ENCODE measurements at regions not wholly inside any gene's neighbourhood (a gene's known extent, or its start where the extent isn't known, plus 50 kb on each side); places are given as distances from the start of the nearest gene placed in this dataset.
"Not testable (repeated sequence)": the region's sequence is repeated elsewhere in the genome, so short reads cannot be mapped to it uniquely, and the experiment has no call there.

DNA sequence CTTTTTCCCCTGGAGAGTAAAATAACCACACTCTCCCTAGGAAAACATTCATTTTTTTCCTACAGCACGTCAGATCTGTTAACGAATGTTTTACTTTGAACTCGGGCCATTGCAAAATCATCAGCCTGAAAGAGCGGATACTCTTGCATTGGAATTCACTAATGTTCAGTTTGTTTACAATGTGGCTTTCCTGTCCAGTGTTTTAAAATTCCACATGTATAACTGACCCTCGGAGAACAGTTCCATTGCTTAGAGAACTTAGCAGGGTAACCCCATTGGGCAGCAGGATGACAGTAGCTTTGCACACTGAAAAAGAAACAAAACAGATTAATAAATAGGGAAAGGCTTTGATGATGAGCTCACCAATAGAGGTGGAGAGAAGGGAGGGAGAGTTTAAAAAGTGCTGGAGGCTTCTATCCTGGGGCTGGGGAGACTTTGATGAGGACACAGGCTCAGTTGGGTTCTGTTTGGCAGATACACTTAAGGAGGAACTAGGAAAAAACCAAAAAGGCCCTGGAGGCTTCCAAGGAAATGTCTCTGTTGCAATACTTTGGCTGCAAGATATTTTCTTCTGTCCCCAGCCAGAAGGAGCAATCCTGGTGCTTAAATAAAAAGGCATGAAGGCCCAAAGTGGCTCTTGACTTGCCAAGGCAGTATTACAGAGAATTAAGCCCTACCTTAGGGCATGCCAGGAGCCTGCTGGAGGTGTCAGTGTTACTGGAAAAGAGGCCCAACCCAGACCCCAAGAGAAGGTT is 143.1 kb downstream of the ARSF start:
- peak; percentile 26 for DNase-seq (ENCODE audit: low spot score)

DNA sequence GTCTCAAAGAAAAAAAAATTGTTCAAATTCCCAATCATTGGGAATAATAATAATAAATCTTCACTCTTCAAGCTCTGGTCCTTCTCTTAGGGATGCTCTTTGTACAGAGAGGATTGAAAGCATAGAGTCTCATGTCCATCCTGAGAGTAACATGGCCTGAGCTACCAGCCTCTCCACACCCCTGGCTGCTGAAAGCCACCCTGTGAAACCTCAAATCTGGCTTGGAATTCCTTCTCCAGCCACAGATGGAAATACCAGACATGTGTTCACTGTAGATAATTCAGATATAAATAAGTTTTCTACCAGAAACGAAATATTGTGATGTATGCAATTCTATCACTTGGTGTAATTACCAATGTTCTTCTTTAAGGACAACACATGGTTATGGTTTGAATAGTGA is 140.6 kb downstream of the ARSF start:
- DNase-seq (ENCODE audit: low spot score) = no peak

DNA sequence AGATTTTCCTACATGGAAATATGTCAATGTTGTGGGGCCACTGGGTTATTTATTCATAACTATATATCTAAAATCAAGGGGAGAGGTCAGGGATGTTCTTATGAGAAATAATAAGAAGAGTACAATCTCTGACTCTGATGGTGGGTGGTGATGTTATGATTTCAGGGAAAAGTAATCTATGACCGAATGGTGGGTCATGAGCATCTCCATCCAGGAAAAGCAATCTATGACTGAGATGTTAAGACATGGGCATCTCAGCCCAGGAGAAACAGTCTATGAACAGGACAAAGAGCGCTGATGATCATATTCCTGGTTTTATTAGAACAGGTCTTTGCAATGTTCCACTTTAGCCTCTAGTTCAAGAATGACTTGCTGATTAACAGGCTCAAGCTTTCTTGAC is 137.1 kb downstream of the ARSF start:
- DNase-seq (ENCODE audit: low spot score) = no peak

DNA sequence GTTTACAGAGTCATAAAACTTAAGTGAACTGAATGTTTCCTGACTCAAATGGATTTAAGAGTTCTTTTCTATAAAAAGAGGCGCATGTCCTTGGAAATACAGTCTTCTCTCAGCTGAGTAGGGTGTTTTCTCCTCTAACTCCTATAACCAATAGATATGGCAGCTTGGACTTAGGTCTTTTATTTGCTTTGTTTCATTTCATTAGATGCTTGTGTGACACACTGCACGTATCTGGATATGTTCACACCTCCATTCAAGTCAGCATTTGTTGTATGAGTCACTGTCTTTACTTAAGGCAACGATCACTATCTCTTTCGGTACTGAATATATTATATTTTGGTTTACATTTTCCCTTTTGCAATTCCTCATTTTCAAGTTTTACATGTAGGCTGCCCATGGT is 136.6 kb downstream of the ARSF start:
- DNase-seq (ENCODE audit: low spot score) = no peak

DNA sequence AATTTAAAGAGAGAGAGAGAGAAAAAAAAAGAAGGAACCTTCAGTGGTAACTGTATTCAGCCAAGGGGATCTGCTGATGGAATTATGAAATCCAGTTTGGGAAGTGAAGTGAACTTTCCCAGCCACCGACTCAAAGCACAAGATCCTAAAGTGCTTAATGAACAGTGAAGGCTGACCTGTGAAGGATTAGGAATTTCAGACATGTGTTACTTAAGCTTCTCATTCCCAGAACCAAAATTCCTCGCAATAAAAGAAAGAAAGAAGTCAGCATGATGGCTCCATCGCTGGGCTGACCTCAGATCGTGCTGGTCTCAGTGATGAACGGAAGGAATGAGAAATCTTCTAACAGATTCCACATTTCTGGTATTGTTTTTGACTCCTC is 135.2 kb downstream of the ARSF start:
- peak; percentile 3 for DNase-seq (ENCODE audit: low spot score)

DNA sequence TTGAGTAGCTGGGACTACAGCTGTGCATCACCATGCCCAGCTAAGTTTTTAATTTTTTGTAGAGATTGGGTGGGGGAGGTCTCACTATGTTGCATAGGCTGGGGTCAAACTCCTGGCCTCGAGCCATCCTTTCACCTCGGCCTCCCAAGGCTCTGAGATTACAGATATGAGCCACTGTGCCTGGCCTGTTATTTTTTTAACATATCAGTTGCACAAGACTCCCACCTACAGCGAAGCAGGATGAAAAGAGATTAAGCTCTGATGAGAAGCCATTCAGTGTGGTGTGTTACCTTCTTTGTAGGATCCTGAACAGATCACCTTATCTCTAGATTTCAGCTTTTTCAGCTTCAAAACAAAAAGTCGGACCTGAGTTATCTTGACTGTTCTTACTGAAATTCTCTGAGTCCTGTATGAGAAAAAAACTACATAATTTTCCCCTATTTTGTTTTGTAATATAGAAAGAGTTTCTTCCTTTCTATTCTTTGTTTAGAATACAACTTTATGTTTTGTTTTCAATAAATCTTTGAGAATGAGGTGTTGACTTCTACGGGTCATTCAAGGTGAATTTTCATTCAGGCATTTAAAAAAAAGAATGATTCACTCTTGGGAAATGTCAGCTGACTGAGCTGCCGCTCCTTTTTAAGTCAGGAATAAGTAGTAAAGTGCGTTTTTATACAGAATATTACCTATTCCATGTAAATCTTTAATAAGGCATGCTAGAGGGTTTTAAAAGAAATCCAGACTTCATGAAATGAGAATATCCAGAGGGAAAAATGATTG is 134.6 kb downstream of the ARSF start:
- no peak for DNase-seq (ENCODE audit: low spot score)

DNA sequence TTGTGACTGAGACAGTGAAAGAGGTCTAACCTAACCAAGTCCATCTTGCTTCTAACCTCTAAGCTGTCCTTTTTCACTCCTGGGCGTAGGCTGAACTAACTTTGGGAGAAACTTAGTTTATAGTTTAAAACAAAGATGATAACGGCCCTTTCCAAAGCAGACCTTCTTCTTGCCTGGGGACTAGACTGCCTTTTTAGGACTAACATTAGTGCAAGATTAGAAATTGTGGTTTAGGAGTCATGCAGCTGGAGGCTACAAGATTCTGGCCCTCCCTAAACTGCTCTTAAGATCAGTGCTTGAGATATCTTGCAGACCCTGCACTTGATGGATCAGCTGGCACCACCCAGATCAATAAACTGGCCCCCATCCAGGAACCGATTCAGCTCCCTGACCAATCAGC is 130.9 kb downstream of the ARSF start:
- DNase-seq (ENCODE audit: low spot score) = not testable (repeated sequence)

DNA sequence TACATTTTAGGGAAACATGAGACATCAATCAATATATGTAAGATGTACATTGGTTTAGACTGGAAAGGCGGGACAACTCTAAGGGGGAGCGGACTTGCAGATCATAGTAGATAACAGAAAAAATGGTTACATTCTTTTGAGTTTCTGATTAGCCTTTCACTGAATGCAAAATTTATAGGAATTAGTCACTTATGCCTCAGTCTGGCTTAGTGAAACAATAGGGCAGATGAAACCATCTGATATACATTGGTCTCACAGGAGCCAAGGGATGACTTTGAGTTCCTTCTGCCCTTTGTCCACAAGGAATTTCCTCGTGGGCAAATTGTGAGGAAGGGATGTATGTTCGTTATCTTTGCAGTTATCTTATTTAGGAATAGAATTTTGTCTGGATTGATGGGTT is 128.2 kb downstream of the ARSF start:
- DNase-seq (ENCODE audit: low spot score) = no peak

DNA sequence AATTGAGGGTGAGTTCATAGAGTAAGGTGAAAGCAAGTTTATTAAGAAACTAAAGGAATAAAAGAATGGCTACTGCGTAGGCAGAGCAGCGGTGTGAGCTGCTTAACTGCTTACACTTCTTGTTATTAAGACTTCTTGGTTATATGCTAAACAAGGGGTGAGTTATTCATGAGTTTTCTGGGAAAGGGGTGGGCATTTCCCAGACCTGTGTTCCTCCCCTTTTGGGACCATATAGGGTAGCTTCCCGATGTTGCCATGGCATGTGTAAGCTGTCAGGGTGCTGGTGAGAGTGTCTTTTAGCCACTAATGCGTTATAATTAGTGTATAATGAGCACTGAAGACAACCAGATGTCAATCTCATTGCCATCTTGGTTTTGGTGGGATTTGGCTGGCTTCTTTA is 126.5 kb downstream of the ARSF start:
- no peak for DNase-seq (ENCODE audit: low spot score)

DNA sequence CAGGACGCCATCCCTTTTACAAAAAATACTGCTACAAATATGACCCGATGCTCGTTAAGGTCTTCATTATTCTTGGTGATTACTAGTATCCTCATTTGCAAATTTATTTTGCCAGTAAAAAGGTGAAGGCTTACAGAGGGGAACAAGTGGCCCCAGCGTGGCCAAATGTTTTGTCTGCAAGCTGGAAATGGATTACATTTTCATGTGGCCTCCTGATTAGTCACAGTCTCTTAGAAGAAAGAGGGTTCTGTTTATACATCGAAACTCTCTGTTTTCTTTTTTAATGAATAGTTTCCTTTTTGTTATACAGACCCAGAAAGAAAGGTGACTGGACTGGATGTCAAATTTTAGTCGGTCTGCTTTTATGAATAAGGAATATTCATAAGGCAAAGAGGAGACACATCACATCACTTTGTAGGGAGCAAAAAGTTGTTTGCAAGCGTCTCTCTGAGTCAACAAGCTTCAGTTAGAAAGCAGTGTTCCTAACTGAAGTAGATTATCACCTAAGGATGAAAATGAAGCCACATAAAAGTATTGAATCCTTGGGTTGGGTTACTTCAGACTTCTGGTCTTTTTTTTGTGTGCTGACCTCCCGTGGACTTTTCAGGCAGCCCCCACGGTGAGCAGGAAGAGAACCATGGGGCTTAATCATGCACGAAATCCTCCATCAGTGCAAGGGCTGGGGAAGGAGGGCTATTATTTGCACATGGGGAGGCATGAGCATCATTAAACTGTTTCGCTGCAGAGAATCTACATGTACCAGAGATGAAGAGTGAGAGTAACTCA is 125.6 kb downstream of the ARSF start:
- no peak for DNase-seq (ENCODE audit: low spot score)

DNA sequence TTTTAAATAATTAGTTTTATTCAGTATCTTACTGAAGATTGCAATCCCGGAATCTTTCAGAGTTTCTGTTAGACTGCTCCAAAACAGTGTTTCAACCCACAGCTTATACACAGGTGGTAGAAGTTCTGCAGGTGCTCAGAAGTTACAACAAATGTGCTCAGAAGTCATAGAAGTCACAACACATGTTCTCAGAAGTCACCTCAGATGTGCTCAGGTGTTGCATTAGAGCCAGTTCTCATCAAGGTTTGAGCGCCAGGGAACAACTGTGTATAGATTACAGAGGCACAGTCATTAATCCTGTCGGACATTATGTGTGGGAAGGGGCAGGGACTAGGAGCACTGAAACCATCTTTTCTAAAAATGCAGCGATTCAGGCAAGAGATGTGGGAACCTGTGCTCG is 124.5 kb downstream of the ARSF start:
- DNase-seq (ENCODE audit: low spot score) = no peak
